Ascending aorta (tissue), 2 donors: ENCODE measurements at regions not wholly inside any gene's neighbourhood (a gene's known extent, or its start where the extent isn't known, plus 50 kb on each side); places are given as distances from the start of the nearest gene placed in this dataset.

Source experiments
- DNase-seq, 2 donors: peaks; one replicate each; pipeline ENCODE4 v3.0.0-alpha.2; 2019; ENCODE audit warnings: low spot score in 2 of 2
- H3K27ac ChIP-seq, 2 donors: fragments of 200-600 bp; sonication (generic); one replicate each; pipeline ENCODE4 v1.5.1; 2016 to 2017; ENCODE audit warnings: mild to moderate bottlenecking in 1 of 2
- H3K27me3 ChIP-seq: fragments of 200-600 bp; sonication (generic); one replicate; pipeline ENCODE4 v1.5.1; 2017
- H3K36me3 ChIP-seq, 2 donors: fragments of 200-600 bp; sonication (generic); one replicate each; pipeline ENCODE4 v1.5.1; 2016
- H3K4me1 ChIP-seq, 2 donors: fragments of 200-600 bp; sonication (generic); one replicate each; pipeline ENCODE4 v1.5.1; 2016 to 2017; ENCODE audit warnings: mild to moderate bottlenecking in 1 of 2
- H3K4me3 ChIP-seq, 2 donors: fragments of 200-600 bp; sonication (generic); one replicate each; pipeline ENCODE4 v1.5.1; 2016 to 2017; ENCODE audit warnings: mild to moderate bottlenecking in 1 of 2
- H3K9me3 ChIP-seq, 2 donors: fragments of 200-600 bp; sonication (generic); one replicate each; pipeline ENCODE4 v1.5.1; 2016
- intact Hi-C: fragments of 100-400 bp; cut with DNase I; formaldehyde crosslinking; loops from one replicate; pipeline ENCODE4 v1.15.1; 2023
- TF ChIP-seq, protein P1 (sequence below), 3 experiments: fragments of 200-600 bp in 2 of 3; fragments of 450-650 bp in 1 of 3; sonication (generic) in 2 of 3; IDR thresholded peaks; one replicate each; pipeline ENCODE4 v1.5.1; 2016 to 2019; ENCODE audit warnings: antibody characterized with exemption in 3 of 3, mild to moderate bottlenecking in 1 of 3, moderate library complexity in 1 of 3

DNA sequence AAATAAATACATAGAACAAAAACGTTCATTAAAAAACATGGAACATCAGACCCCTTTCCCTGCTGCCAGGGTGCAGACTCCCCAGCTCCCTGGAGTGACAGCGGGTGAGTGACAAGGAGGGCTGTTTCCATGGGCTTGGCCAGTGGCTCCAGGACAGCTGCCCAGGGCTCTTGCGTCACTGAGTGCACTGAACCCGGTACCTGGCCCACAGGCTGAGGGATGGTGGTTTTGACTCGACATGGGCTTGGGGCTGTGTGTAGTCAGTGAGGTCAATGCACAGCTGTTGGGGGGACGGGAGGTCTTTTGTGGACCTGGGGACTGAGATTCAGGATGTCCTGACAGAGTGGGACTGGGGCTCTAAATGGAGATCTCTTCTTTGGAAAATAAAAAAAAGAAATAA, 142.1 kb upstream of the B3GAT1 start:
- H3K9me3 ChIP-seq, result no peaks in the 10 kb centered on the region
- DNase-seq, result peak in 1 of 2 donors; percentile 52
- H3K27me3 ChIP-seq, result no peaks in the 10 kb centered on the region
- H3K4me1 ChIP-seq, result no peaks in the 10 kb centered on the region
- H3K4me3 ChIP-seq, result no peak overlapping the region
- intact Hi-C loops, result no loop called here
- TF ChIP-seq, protein P1, sequence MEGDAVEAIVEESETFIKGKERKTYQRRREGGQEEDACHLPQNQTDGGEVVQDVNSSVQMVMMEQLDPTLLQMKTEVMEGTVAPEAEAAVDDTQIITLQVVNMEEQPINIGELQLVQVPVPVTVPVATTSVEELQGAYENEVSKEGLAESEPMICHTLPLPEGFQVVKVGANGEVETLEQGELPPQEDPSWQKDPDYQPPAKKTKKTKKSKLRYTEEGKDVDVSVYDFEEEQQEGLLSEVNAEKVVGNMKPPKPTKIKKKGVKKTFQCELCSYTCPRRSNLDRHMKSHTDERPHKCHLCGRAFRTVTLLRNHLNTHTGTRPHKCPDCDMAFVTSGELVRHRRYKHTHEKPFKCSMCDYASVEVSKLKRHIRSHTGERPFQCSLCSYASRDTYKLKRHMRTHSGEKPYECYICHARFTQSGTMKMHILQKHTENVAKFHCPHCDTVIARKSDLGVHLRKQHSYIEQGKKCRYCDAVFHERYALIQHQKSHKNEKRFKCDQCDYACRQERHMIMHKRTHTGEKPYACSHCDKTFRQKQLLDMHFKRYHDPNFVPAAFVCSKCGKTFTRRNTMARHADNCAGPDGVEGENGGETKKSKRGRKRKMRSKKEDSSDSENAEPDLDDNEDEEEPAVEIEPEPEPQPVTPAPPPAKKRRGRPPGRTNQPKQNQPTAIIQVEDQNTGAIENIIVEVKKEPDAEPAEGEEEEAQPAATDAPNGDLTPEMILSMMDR (IDR thresholded peaks at IDR 0.05), result no peak
- no peaks in the 10 kb centered on the region for H3K36me3 ChIP-seq
- H3K27ac ChIP-seq, result no peak overlapping the region

DNA sequence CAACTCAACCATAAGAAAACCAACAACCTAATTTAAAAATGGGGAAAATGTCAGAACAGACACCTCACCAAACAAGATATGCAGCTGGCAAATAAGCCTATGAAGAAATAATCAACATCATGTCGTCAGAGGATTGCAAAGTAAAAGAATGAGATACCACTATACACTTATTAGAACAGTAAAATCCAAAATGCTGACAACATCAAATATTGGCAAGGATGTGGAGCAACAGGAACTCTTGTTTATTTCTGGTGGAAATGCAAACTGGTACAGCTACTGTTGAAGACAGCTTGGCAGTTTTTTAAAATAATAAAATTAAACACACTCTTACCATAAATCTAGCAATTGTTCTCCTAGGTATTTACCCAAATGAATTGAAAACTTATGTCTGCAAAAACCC, 140.7 kb upstream of the B3GAT1 start:
- DNase-seq, result no peak
- Histone ChIP-seq H3K4me3 (no peak overlapping the region), H3K27me3 (no peaks in the 10 kb centered on the region), H3K36me3 (no peaks in the 10 kb centered on the region), H3K9me3 (no peaks in the 10 kb centered on the region), H3K4me1 (no peaks in the 10 kb centered on the region), H3K27ac (no peak overlapping the region)
- TF ChIP-seq, protein P1 (IDR thresholded peaks at IDR 0.05), result no peak
- intact Hi-C loops, result no loop called here

GRCh38 chr11:134545521-134545920, 133.5 kb upstream of the B3GAT1 start:
- Histone ChIP-seq H3K4me3 (no peak overlapping the region), H3K9me3 (no peaks in the 10 kb centered on the region), H3K27me3 (no peaks in the 10 kb centered on the region), H3K4me1 (no peaks in the 10 kb centered on the region), H3K27ac (no peak overlapping the region), H3K36me3 (no peaks in the 10 kb centered on the region)
- DNase-seq, result no peak
- intact Hi-C loops, result no loop called here
- TF ChIP-seq, protein P1 (IDR thresholded peaks at IDR 0.05), result no peak

- DNase-seq, result no peak
- Histone ChIP-seq H3K4me3 (no peak overlapping the region), H3K27me3 (no peaks in the 10 kb centered on the region), H3K36me3 (no peaks in the 10 kb centered on the region), H3K9me3 (no peaks in the 10 kb centered on the region), H3K4me1 (no peaks in the 10 kb centered on the region), H3K27ac (no peak overlapping the region)
- TF ChIP-seq, protein P1 (IDR thresholded peaks at IDR 0.05), result no peak
- intact Hi-C loops, result no loop called here
These were observed 132.2 kb upstream of the B3GAT1 start for GRCh38 chr11:134544095-134544815.

DNA sequence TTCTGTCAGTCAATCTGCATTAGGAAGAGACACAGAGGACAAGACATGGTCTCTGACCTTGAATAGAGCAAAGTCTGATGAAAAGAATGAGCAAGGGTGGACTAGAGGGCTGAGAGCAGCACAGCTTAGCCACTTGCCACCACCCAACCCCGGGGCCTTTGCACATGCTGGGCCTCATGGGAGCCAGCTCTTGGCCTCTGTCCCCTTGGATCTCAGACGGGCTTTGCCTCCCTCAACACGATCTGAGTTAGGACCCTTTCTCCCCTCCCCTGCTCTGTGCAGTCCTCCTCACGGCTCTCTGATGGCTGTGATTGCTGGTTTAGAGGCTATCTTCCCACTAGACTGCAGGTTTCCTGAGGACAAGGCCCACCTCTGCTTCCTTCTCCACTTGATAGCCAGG, 131.6 kb upstream of the B3GAT1 start:
- Histone ChIP-seq H3K4me1 (no peaks in the 10 kb centered on the region), H3K9me3 (no peaks in the 10 kb centered on the region), H3K4me3 (no peak overlapping the region), H3K27ac (no peak overlapping the region), H3K36me3 (no peaks in the 10 kb centered on the region), H3K27me3 (no peaks in the 10 kb centered on the region)
- DNase-seq, result no peak
- intact Hi-C loops, result no loop called here
- TF ChIP-seq, protein P1 (IDR thresholded peaks at IDR 0.05), result no peak

- no peak for DNase-seq
- TF ChIP-seq, protein P1 (IDR thresholded peaks at IDR 0.05), result no peak
- Histone ChIP-seq H3K4me3 (no peak overlapping the region), H3K36me3 (no peaks in the 10 kb centered on the region), H3K27me3 (no peaks in the 10 kb centered on the region), H3K27ac (no peak overlapping the region), H3K9me3 (no peaks in the 10 kb centered on the region), H3K4me1 (no peaks in the 10 kb centered on the region)
- intact Hi-C loops, result no loop called here
These were observed 131.2 kb upstream of the B3GAT1 start for GRCh38 chr11:134543241-134543640.
